Sigmoid colon (tissue), 4 donors: ENCODE measurements at regions not wholly inside any gene's neighbourhood (a gene's known extent, or its start where the extent isn't known, plus 50 kb on each side); places are given as distances from the start of the nearest gene placed in this dataset.

Experiments
- CTCF ChIP-seq, 4 experiments: fragments of 450-650 bp in 3 of 4; fragments of 200-600 bp in 1 of 4; IDR thresholded peaks; one replicate each; pipeline ENCODE4 v1.5.1; 2016 to 2019; ENCODE audit warnings: antibody characterized with exemption in 4 of 4, mild to moderate bottlenecking in 3 of 4, moderate library complexity in 2 of 4
- EP300 ChIP-seq, 4 donors: sonication (generic); formaldehyde crosslinking; IDR thresholded peaks; one replicate each; pipeline ENCODE4 v1.6.1; 2017; ENCODE audit warnings: antibody characterized with exemption in 4 of 4
- POLR2A ChIP-seq, 2 donors: fragments of 450-650 bp; IDR thresholded peaks; one replicate each; pipeline ENCODE4 v1.6.1; 2016; ENCODE audit warnings: antibody characterized with exemption in 2 of 2, mild to moderate bottlenecking in 2 of 2, moderate library complexity in 2 of 2
- POLR2AphosphoS5 ChIP-seq, 4 donors: sonication (generic); formaldehyde crosslinking; IDR thresholded peaks; one replicate each; pipeline ENCODE4 v1.6.1; 2017; ENCODE audit warnings: antibody characterized with exemption in 4 of 4

- TF ChIP-seq POLR2AphosphoS5 (IDR thresholded peaks at IDR 0.05) (peak in 1 of 4 donors; percentile 35), POLR2A (IDR thresholded peaks at IDR 0.05) (no peak), CTCF (IDR thresholded peaks at IDR 0.05) (peak; percentile 58 to 84 (median 75)), EP300 (IDR thresholded peaks at IDR 0.05) (no peak)
Observed at GRCh38 chr14:95442633-95443021, 73.8 kb downstream of the SYNE3 start.
